RKO (cell line): ENCODE measurements at regions not wholly inside any gene's neighbourhood (a gene's known extent, or its start where the extent isn't known, plus 50 kb on each side); places are given as distances from the start of the nearest gene placed in this dataset.

Source experiments
- DNase-seq: peaks from one replicate; pipeline ENCODE4 v3.0.0-alpha.2; 2016; ENCODE audit warnings: low spot score

DNA sequence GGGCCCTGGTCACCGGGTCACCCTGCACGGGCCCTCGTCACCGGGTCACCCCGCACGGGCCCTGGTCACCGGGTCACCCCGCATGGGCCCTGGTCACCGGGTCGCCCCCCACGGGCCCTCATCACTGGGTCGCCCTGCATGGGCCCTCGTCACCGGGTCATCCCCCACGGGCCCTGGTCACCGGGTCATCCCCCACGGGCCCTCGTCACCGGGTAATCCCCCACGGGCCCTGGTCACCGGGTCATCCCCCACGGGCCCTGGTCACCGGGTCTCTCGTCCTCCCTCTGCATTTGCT, 77.6 kb downstream of the RIPK4 start:
- no peak for DNase-seq

- DNase-seq, result no peak
Observed at GRCh38 chr21:41687633-41688032, 79.2 kb downstream of the RIPK4 start.

- DNase-seq, result no peak
Observed at GRCh38 chr21:41686664-41687063, 80.2 kb downstream of the RIPK4 start.

DNA sequence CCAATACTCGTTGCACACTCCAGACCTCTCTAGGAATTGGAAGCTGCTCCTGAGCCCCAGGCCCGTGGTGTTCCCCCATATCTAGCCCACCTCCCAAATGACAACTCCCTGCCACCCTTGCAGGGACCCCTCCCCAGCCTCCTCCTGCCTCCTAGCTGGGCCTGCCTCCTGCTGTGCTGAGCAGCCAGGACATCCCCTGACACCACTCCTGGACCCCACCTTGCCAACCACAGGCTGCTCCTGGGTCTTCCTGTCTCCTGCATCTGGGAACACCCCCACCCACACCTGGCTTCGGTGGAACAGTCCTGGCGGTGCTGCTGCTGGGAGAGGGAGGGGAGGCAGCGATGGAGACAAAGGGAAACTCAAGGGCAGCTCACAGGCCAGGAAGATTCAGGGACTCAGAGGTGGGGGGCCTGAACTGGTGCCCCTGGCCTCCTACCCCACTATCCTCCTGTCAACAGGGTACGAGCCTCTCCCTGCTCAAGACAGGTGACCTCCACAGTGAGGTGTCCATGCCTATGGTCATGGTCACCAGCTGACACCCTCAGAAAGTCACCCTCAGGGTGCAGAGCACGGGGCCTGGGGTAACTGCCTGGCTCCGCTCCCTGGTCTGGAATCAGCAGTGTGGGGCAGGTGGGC, 81.2 kb downstream of the RIPK4 start:
- DNase-seq, result no peak

DNA sequence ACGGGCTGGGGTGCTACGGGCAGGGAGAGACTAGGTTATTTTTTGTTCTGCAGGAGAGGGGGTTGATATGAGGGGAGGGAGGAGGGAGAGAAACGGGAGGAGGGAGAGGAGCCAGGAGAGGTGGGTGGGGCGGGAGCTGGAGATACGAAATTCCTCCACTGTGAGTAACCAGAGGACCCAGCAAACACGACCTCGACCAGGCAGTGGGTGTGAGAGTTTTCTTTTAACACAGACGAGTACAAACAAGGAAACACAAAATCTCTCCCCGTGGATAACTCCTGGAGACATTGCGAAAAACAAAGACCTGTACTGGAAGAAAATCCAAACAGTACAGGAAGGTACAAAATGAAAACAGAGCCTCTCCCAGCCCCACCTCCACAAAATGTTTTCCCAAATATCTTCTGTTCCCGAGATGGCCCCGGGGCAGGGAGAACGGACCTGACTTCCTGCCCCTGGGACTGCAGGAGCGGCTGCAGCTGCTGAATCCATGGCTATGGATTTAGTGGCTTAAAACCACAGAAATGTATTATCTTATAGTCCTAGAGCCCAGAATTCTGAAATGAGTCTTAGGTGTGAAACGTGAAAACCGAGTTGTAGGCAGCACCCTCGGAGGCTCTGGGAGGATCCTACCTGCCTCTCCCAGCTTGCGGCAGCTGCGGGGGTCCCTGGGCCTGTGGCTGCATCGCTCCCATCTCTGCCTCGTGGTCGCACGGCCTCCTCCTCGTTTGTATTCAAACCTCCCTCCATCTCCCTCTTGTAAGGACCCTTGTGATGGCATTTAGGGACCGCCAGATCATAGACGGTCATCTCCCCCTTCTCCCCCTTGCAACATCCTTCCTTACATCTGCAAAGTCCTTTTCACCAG, 82.2 kb downstream of the RIPK4 start:
- no peak for DNase-seq

GRCh38 chr21:41683815-41684214, 83.0 kb downstream of the RIPK4 start:
- DNase-seq, result no peak

DNA sequence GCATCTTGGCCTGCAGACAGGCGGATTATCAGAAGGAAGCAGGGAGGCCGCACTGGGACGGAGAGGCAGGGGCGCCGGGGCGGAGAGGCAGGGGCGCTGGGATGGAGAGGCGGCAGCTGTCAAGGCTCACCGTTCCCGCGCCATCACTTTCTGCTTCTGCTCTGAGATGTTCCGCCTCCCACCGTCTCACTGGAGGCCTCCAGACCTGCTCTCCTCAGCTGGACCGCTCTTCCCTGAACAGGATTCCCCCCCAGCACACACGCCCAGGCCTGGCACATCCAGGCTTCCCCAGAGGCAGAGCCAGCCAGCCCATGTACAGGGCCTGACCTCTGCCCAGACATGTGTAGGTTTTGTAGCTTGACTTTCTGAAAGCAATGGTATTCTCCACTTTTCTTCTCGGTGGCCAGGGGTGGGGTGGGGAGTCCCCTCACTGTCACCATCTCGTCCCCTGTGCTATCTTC, 84.1 kb downstream of the RIPK4 start:
- no peak for DNase-seq

DNA sequence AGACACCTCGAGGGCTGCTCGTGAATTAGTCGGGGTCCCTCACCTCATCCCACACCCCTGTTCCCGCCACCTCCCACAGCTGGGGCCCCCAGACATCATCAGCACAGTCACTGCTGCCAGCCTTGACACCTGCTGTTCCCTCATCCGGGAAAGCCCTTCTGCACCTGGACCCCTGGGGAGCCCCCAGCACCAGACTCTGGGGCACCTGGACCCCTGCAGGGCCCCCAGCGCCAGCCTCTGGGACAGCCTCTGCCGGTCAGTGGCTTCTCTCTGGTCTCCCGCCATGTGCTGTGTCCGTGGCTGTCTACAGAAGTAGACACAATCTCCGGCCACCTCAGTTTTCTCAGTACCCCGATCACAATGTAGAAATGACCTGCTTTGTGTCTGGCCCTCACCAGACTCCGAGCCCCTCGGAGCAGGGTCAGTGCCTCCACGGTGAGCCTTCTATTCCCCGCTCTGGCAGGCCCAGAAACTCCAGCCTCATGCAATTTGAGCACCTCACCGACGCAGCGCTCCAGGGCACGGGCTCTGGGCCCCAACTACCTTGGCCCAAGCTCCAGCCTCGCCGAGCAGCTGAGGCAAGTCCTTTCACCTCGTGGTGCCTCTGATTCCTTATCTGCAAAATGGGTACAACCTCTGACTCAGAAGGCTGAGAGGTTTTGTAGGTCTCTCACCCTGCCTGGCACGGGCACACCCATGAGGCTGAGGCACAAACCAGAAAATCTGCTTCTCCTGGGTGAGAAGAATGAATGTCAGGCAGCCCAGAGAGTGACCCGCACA, 84.7 kb downstream of the RIPK4 start:
- DNase-seq, result no peak

GRCh38 chr21:41681348-41681801, 85.5 kb downstream of the RIPK4 start:
- no peak for DNase-seq

DNA sequence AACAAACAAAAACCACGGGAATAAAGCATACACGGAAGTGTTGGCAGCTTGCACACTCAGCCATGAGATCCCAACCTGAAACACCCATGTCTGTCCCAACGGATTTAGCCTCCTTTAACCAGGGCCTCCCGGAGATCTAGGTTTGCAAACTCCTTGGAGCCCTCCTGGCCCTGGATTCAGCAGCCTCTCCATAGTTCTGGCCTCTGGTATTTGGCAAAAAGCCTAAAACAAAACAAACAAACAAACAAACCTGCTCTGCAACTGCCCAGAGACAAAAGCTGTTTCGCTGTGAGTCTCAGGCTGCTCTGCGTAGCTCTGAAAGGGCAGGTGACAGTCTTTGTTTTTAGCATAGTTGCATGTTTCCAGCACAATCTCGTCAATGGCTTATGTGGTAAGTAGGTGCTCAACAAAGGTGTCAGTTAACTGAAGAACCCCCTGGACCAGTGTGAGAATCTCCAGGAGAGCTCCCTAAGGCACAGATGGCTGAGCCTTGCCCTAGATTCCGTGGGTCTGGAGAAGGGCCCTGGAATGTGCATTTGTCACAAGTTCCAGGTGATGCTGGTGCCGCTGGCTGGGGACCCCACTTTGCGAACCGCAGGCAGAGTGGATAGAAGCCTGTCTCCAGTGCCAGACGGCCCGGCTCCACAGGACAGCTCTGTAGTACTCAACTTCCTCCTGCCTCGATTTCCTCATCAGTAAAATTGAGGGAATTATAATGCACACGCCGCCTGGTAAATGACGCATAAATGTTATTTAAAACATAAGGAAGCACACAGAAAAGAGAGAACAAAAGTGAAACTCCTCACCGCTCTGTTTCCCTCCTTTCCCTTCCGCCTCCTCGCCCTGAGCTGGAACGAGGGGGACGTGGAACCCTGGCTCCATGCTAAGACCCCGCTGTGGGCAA, 86.2 kb downstream of the RIPK4 start:
- DNase-seq, result no peak

GRCh38 chr21:41678924-41679318, 87.9 kb downstream of the RIPK4 start:
- peak; percentile 95 for DNase-seq

DNA sequence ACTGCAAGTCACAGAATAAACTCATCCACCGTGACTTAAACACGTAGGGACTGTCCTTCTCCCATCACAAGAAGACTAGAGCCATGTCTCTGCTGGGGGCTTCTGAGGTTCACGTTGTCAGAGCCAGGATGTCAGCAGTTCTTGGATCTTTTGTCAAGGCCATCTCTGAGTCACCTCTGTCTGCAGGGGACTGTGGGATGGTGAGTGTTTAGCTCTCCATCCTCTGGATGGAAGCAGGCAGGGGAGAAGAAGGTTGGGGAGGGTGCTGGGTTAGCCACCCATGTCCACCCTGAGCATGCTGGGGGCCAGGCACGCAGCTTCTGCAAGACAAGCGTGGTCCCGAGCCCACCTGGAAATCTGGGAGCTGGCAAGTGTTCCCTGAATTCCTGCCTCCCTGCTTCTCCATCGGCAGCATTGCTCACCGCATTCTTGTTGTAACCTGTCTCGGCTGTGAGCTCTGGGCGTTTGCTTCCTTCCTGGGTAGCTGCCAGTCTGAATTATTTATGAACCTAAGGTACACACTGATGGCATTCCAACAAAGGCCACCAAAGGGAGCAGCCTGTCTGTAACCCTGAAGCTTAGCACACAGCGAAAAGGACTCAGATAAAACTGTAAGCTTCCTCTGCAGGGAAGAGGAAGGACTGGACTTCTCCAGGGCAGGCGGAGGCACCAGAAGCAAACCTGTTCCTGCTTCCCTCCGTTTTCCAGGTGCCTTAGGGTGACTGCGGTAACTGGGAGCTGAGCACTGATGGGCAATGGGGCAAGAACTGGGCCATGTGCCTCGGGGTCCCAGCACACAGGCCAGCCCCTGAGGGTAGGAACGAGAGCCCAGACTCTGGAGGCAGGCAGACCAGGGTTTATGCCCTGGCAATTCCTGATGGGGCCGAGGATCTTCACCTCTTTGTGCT, 88.6 kb downstream of the RIPK4 start:
- no peak for DNase-seq

- no peak for DNase-seq
Observed at GRCh38 chr21:41677671-41678015, 89.2 kb downstream of the RIPK4 start.

GRCh38 chr21:41676198-41676597, 90.7 kb downstream of the RIPK4 start:
- DNase-seq, result no peak

- DNase-seq, result no peak
Observed at GRCh38 chr21:41675574-41675973, 91.3 kb downstream of the RIPK4 start.

GRCh38 chr21:41674402-41674801, 92.5 kb downstream of the RIPK4 start:
- DNase-seq, result no peak

DNA sequence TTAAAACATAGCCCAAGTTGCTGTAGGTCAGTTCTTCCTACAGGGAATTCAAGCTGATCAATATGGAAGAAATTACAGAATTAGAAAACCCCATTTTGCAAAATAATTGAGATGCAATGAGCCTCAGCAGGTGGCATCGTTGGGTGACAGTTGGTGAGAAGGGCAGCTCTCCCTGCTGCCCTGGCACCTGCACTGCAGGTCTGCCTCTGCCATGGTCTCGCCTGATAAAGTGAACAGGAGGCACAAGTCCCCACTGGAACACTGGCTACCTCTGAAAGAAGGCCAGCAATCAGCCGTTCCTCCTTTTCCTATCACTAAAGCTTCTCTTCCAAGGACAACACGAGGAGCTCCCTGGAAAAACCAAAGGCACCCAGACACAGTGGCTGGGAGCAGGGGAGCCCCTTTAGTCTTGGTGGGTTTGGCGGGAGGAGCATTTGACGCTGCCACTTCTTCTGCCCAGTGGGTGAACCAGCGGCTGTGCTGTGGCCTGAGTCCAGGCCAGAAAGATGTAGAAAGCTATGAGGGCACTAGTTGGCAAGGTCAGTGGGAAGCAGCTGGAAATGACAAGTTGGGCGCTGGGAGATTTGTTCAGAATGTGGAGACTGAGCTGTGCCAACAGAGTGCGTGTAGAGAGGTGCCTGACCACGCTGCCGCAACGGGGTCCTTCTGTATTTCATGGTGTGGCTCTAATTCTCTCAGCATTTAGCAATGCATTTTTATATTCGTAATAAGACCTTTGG, 93.1 kb downstream of the RIPK4 start:
- DNase-seq, result no peak

- no peak for DNase-seq
Observed at GRCh38 chr21:41673071-41673470, 93.8 kb downstream of the RIPK4 start.

GRCh38 chr21:41672543-41672915, 94.3 kb downstream of the RIPK4 start:
- DNase-seq, result no peak

DNA sequence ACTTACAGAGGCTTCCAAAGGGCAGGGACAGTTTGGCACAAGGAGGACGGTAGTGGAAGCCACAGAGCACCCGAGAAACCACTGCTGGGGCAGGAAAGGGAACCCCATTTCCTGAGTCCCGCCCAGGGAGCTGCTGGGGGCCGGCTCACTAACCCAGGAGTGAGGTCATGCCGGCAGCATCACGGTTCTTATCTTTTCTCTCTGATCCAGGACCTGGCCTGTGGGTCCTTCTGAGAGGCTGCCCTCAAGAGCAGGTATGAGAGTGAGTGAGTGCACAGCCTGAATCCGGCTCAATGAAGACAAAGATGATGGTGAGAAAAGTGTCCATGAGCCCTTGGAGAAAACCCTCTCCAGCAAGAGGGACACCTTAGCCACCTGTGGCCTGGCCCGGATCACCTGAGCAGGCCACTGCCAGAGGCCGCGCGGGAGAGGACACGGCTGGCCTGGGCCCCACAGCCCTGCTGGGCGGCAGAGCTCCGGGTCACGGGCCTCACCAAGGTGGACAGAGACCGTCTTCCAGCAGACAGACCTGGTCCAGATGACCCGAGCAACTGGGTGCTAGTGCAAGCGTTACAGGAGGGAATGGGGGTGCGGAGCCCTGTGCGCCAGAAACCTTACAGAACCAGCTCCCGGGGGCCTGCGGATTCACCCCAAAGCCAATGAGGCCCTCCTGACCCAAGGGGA, 94.9 kb downstream of the RIPK4 start:
- DNase-seq, result no peak
